HG02798 (cell line): ENCODE measurements at regions not wholly inside any gene's neighbourhood (a gene's known extent, or its start where the extent isn't known, plus 50 kb on each side); places are given as distances from the start of the nearest gene placed in this dataset.

Experiments used
- ATAC-seq: cut with Tn5 transposase; IDR thresholded peaks from one replicate; pipeline ENCODE4 v1.9.1; 2021; ENCODE audit warnings: mild to moderate bottlenecking; ENCODE audit not compliant: unreplicated experiment, poor library complexity

DNA sequence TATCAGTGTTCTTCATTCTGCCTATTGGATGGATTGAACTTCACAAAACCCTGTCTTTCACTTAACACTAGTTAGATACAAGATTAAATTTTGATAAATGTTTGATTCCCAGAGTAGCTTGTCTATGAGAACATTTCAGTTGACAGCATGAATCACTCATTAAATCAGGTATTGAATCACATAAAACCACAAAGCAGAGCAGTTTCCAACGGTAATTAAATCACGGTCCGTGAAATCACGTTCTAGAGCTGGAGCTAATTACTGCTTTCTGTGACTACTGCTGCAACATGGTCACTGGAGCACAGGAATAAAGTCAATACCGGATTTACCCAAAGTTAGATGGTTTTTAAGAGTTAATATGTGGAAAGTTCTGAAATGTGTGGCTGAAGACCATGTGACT, 257.8 kb upstream of the PCDH15 start:
- ATAC-seq: no peak

DNA sequence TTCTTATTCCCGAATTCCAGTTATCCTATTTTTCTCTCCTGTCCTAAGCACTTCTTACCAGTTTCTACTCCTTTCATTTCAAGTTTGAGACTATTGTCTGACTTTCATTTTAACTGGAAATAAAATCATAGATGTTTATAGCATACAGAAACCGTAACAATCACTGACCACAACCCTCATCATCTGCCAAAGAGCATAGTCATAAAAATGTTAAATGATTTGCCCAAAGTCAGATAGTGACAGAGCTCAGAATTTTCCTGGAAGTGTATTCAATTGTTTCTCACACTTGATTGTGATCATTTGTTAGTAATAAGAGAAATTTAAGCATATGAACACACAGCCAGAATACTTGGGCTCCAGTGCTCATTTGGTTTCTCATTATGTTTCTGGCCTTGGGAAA, 250.5 kb upstream of the PCDH15 start:
- no peak for ATAC-seq

DNA sequence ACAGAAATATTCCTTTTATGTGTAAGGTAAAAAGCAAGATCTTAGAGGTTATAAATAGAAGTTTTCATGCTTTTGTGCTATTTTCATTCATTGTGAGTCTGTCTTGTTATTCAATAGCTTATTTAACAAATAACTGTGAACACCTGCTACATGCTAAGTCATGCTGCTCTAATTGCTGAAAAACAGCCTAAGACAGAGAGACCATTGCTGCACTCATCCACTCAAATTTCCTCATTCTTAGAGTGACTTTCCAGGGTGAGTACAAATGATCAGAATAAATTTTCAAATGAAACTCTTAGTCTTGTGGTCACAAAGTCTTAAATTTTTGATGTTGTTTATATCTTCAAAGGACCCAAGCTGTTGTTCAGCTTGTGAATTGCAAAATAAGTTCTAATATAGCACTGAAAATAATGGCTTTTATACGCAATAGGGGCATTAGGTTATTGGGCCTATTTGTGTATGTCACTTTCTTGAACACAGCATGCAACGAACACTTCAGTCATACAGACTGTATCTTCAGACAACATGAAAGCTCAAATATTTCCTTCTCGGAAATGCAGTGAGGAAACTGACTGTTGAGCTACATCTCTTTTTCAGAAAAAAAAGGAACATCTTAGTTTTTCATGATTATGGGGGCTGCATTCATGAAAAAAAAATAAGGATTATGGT, 247.9 kb upstream of the PCDH15 start:
- no peak for ATAC-seq

DNA sequence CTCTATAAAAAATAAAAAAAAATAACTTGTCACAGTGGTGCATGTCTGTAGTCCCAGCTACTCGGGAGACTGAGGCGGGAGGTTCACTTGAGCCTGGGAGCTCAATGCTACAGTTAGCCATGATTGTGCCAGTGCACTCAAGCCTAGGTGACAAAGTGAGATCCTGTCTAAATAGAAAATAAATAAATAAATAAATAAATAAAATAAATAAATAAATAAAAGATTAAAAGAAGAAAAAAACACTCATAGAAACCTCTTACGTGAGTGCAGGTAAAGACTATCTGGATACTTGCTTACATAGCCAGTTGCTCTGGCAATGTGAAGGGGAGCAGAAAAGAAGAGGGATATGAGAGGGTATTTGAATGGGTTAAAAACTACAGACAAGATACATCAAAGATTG, 242.5 kb upstream of the PCDH15 start:
- no peak for ATAC-seq

DNA sequence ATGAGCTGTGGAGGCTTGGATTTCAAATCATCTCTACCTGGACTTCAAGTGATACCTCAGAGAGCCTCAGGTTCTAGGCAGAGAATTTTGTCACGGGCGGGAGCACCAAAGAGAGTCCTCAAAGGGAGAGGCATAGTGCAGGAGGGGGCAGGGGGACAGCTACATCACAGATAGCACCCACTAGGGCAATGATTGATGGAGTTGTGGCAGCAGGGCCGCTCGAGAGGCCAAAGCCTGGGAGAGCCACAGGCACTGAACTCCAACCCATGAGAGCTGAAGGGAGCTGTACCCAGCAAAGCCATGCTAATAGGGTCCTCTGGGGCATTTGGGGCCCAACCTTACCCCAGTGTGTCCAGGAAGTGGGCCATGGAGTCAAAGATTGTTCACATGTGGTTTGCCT, 232.0 kb upstream of the PCDH15 start:
- no peak for ATAC-seq

DNA sequence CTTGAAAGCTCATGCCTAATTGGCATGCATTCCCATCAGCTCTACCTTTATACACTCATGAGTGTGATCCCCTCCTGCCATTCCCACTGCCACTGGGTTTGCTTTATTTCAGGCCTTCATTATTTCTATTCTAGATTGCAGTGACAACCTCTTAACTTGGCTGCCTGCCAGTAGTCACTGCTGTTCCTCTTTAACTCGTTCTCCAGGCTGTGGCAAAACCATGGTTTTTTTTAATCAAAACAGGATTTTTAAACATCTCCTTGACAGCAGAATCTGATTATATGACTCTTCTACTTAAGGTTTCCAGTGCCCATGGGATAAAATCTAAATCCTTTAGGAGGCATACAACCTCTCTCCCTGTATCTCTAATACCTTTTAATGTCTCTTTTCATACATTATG, 223.7 kb upstream of the PCDH15 start:
- ATAC-seq: no peak

DNA sequence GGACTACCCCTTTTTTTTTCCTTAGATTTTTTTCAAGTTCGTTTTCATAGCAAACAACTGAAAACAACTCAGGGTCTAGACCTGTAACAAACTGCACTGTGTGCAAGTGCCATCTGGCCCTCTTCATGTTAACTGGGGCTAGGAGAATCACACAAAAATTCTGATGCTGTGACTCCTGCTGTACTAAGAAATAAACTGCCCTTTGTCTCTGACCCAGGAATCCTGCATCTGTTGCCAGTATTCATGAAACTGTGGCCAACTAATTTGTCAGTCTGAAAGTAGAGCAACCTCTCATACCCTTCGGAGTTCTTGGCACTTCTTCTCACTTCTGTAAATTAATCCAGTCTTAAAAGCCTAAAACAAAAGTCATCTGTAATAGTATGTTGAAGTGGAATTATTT, 218.4 kb upstream of the PCDH15 start:
- no peak for ATAC-seq

DNA sequence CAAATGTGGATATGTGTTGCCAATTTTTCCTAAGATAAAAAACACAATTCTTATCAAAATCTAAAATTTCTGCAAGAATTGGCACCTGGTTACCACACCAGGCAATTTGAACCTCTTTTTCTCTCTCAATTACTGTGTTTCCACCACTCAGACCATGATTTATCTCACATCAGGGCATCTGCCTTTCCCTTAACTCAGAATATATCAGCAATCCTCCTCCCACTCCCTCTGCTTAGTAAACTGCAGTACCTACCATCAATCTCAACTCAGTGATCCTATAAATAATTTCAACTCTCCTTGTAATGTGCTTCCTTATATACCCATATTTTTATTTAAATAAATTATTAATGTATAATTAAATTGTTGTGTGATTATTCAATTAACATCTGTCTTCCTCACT, 212.3 kb upstream of the PCDH15 start:
- ATAC-seq: no peak

DNA sequence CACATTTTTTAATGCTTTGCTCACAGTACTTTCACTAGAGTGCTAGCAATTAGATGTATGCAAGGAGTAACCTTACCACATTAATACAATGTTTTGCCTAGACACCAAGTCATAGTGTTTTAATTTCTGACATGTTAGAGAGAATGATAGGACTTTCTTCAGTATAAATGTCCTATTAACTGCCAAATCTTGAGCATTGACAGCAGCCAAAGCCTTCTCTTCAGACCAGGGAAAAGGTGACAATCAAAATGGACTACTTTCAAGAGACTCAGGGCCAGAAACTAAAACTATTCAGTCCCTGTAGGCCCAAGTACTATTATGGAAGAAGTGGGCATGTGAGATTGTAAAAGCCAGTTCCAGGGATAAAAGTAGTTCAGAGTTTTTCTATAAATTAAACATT, 201.4 kb upstream of the PCDH15 start:
- no peak for ATAC-seq

DNA sequence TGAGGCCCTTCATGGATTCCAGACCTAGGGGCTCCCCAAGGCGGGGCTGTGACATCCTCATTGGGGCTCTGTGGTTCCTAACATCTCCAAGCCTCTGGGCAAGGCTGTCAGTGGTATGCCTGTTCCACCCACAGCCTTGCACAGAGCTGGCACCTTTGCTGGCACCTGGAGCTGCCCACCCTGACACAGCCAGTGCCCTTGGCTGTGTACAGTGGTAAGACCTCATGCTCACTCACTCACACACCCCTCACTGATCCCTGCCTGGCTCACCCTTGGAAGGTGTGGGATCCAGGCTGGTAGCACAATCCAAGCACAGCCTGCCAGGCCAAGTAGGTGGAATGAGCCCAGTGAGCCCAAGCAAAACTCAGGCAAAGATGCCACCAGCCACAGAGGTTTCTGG, 200.4 kb upstream of the PCDH15 start:
- ATAC-seq: no peak

DNA sequence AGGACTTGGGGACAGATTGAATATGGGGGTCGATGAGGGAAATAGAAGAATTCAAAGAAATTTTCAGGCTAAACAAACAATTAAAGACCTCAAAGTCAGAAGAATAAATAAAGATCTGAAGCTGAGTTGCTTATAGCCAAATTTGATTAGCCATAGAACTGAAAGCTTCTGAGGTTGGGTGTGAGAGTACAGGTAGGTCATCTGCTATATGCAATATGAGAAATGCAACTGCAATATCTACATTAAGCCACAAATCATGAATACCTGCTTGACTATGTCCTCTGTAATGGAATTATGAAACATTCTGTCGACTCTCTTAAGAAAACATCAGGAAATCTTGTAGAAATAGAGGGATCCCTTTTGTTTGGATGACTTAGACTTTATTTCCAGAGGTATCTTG, 192.1 kb upstream of the PCDH15 start:
- ATAC-seq: no peak

DNA sequence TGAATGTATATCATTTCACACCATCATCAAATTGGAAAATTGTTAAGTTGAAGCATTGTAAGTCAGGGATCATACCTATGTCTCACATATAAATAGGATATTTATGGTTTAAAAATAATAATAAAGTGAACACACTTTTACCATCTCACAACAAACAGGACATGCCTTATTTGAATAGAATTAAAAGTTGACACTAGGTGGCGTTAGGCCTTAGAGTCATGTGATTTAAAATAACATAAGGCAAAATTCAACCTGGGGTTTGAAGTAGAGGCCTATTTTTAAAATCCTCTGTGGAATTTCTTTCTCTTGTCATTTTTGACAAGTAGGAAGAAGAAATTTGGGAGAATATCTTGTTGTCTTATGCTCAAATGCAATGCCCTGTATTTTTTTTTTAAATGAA, 184.7 kb upstream of the PCDH15 start:
- ATAC-seq: peak; percentile 60

DNA sequence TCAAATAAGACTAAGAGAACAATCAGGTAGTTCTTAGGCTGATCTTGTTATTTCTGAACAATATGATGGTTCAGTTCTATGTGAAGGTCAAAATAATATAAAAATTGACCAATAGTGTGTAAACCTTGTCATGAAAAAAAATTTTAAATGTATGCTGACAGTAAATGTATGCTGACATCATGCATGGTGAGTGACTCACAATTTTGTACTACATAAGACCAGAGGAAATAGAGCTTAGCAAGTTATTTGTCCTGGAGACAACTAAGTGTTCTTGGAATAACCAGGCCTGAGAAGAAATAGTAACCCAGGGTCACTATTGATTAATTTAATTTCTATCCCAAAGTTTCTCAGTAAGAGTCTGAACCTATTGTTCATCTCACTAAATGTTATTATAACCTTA, 182.2 kb upstream of the PCDH15 start:
- no peak for ATAC-seq

DNA sequence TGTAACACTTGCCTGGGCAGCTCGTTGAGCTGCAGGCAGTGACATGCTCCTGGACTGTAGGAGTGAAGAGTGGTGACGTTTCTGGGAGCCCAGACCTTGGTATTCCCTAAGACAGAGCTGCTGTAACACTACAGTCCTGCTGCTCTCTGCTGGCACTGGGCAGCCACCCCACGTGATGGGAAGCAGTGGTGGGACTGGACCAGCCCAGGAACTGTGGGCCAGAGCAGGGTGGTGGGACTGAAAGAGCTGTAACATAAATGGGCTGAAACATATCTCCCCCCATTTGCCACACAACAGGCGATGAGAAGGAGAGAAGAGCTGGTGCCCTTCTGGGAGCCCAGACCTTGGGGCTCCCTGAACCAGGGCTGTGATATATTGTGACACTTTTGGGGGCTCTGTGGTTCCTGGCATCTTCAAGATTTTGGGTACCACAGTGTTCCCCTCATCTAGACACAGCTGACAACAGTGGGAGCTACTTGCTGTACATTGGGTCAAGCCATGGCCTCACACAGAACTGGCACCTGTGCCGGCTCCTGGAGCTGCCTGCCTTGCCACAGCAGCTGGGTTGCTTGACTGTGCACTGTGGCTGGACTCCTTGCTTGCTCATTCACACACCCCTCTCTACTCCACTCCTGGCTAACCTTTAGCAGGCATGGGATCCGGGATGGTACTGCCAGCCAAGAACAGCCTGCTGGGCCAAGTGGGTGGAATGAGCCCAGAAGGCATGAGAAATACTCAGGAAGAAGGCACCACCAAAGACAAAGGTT, 161.3 kb upstream of the PCDH15 start:
- no peak for ATAC-seq

DNA sequence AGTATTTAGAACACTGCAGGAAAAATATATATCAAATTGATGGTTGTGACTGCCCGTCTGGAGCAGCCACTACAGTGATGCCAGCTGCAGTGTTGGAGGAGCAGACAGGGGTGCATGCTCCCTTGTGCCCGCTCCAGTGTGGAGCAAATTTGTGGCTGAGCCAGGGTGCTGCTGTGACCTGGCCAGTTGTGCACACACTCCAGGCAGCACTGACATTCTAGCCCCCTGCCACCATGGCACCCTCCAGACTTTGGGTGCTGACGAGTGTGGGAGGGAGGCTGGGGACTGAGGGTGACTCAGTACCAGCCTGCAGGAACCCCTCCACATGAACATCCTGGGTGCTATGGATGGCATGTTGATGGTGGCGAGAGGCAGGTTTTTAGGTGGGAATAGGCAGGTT, 160.0 kb upstream of the PCDH15 start:
- no peak for ATAC-seq

DNA sequence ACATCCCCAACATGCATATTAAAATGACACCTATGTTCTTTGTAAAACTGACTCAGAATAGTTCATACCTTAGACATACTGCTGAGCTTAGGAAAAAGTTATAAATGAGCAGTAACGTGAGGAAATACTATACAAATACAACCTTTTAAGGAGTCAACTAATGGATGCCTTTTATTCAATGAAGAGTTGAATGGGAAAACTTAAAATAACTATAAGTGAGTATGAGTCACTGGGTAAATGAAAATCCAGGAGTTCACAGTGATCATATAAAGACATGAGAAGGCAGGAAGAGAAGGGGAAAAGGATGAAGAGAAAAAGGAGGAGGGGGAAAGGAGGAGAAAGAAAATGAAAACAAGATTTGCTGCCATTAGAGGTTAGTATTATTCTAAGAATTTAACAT, 157.8 kb upstream of the PCDH15 start:
- no peak for ATAC-seq

DNA sequence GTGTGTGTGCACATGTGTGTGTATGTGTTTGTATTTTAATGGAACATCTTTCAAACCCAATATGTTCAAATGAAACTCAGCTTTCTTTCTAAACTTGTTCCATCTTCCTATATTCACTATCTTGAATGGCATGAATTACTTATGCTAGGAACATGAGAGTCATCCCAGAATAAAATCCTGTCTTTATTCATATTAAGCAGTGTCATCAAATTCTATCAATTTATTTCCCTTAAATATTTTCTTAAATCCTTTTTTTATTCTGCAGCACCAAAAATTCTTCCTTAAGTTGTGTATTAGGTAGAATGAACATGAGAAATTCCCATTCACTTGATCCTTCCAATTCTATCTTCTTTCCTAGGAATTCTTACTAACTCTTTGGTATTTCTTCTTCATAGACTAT, 146.6 kb upstream of the PCDH15 start:
- ATAC-seq: no peak

DNA sequence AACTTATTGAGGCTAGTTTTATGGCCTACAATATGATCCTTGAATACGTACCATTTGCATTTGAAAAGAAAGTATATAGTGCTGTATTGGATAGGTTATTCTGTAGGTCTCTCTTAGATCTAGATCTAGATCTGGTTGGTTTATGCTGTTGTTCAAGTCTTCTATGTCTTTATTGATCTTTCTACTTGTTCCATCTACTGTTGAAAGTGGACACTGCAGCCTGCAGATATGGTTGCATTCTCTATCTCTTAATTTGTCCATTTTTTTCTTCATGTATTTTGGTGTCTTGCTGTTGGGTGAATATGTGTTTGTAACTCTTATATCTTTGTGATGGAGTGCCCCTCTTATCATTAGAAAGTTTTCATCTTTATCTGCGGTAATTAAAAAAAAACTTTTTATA, 139.4 kb upstream of the PCDH15 start:
- no peak for ATAC-seq

DNA sequence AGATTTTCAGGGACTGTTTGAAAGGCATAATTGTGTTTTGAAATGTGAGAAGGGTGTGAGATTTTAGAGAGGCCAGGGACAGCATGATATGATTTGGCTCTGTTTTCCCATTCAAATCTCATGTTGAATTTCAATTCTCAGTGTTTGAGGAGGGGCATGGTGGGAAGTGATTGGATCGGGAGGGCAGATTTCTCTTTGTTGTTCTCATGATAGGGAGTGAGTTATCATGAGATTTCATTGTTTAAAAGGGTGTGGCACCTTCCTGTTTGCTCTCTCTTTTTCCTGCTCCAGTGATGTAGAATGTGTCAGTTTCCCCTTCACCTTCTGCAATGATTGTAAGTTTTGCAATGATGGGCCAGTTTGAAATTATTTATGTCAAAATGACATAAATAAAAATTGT, 113.0 kb upstream of the PCDH15 start:
- no peak for ATAC-seq

DNA sequence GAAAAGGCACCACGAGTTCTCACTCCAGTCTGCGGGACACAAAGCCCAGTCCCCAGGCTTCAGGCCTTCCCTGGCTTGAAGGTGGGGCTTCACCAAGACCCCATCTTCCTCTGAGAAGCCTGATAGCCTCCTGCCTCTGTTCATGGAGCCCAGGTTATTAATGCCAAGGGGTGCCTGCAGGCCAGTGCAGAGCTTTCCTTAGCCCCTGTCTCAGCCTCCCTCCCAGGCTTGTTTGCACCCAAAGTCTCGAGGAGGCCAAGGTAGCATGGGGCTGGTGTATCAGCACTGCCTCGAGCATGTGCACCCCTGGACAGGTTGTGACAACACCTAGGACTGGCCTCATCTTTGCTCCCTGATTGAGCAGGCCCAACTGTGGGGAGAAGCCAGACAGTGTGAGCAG, 108.1 kb upstream of the PCDH15 start:
- no peak for ATAC-seq

DNA sequence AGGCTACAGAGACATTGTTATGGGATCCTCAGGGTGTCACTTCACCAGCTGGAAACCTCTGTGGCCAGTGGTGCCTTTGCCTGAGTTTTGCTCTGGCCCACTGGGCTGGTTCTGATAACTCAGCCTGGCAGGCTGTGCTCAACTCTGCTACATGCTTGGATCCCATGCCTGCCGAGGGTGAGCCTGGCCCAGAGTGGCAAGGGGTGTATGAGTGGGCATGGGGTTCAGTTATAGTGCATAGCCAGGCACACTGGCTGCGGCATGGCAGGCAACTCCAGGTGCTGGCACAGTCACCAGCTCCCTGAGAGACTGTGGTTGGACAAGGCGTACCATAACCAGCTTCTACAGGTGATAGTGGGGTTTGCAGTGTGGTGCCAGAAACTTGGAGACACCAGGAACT, 107.0 kb upstream of the PCDH15 start:
- no peak for ATAC-seq

DNA sequence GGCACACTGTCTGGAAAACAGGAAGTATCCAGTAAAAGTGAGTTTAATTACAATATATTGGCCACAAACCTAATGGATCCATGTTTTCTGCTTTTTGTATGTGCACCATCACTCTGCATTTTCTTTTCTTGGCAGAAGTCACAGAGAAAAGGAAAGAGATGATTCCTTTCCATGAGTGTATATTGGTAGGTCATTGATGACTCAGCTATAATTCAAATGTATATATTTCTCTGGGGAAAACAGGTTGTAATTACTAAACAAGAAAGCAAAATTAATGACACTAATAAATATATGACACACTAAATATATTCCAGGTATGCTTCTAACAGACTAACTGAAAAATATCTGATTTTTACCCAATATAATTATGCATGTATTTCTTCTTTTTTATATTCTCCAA, 105.9 kb upstream of the PCDH15 start:
- ATAC-seq: no peak
